H9 (cell line): ENCODE measurements at regions not wholly inside any gene's neighbourhood (a gene's known extent, or its start where the extent isn't known, plus 50 kb on each side); places are given as distances from the start of the nearest gene placed in this dataset.

Source experiments
- DNase-seq: peaks from one replicate; pipeline ENCODE4 v3.0.0-alpha.2; 2017
- H2AFZ ChIP-seq: one replicate; pipeline ENCODE4 v1.6.1; 2013; ENCODE audit warnings: mild to moderate bottlenecking, low read length, control low read depth, moderate library complexity
- H2AK5ac ChIP-seq: 2 replicates; pipeline ENCODE4 v1.6.1; 2013; ENCODE audit warnings: low read length, control low read depth, mixed read lengths; ENCODE audit not compliant: insufficient read length
- H2BK120ac ChIP-seq: one replicate; pipeline ENCODE4 v1.6.1; 2013; ENCODE audit warnings: low read depth, mild to moderate bottlenecking, low read length, control low read depth, inconsistent platforms; ENCODE audit not compliant: poor library complexity, severe bottlenecking
- H2BK12ac ChIP-seq: 2 replicates; pipeline ENCODE4 v1.6.1; 2013; ENCODE audit warnings: low read length, control low read depth, mixed read lengths, low read depth; ENCODE audit not compliant: insufficient read length
- H2BK15ac ChIP-seq: 2 replicates; pipeline ENCODE4 v1.6.1; 2013; ENCODE audit warnings: low read depth, low read length, control low read depth
- H2BK20ac ChIP-seq: one replicate; pipeline ENCODE4 v1.6.1; 2013; ENCODE audit warnings: low read depth, mild to moderate bottlenecking, low read length, control low read depth, inconsistent platforms; ENCODE audit not compliant: poor library complexity, severe bottlenecking
- H2BK5ac ChIP-seq: 2 replicates; pipeline ENCODE4 v1.6.1; 2013; ENCODE audit warnings: low read length, control low read depth, mixed read lengths; ENCODE audit not compliant: insufficient read length
- H3K14ac ChIP-seq: 2 replicates; pipeline ENCODE4 v1.6.1; 2013; ENCODE audit warnings: low read length, control low read depth; ENCODE audit not compliant: insufficient read depth
- H3K18ac ChIP-seq: 2 replicates; pipeline ENCODE4 v1.6.1; 2013; ENCODE audit warnings: low read depth, mild to moderate bottlenecking, mixed read lengths, low read length, control low read depth; ENCODE audit not compliant: insufficient read length
- H3K23ac ChIP-seq: 2 replicates; pipeline ENCODE4 v1.6.1; 2013; ENCODE audit warnings: low read length, control low read depth, mixed read lengths, low read depth; ENCODE audit not compliant: insufficient read length
- H3K23me2 ChIP-seq: 2 replicates; pipeline ENCODE4 v1.6.1; 2013; ENCODE audit warnings: low read depth, mild to moderate bottlenecking, mixed read lengths, low read length, control low read depth; ENCODE audit not compliant: insufficient read length, poor library complexity, severe bottlenecking
- H3K27ac ChIP-seq: 2 replicates; pipeline ENCODE4 v1.5.1; 2013; ENCODE audit warnings: low read length, control low read depth, mixed read lengths, low read depth; ENCODE audit not compliant: insufficient read length
- H3K27me3 ChIP-seq: 2 replicates; pipeline ENCODE4 v1.6.1; 2013; ENCODE audit warnings: low read length, control low read depth, inconsistent platforms; ENCODE audit not compliant: insufficient read depth
- H3K4ac ChIP-seq: 2 replicates; pipeline ENCODE4 v1.6.1; 2013; ENCODE audit warnings: low read depth, mild to moderate bottlenecking, control low read depth, inconsistent platforms, low read length, moderate library complexity
- H3K4me1 ChIP-seq: 2 replicates; pipeline ENCODE4 v1.6.1; 2013; ENCODE audit warnings: low read length, control low read depth, inconsistent platforms; ENCODE audit not compliant: insufficient read depth
- H3K4me2 ChIP-seq: 2 replicates; pipeline ENCODE4 v1.6.1; 2013; ENCODE audit warnings: low read length, control low read depth, mixed read lengths; ENCODE audit not compliant: insufficient read length, insufficient read depth
- H3K56ac ChIP-seq: 2 replicates; pipeline ENCODE4 v1.6.1; 2013; ENCODE audit warnings: low read depth, mild to moderate bottlenecking, mixed read lengths, low read length, control low read depth; ENCODE audit not compliant: insufficient read length
- H3K79me1 ChIP-seq: 2 replicates; pipeline ENCODE4 v1.6.1; 2013; ENCODE audit warnings: low read depth, mild to moderate bottlenecking, moderate library complexity, low read length, control low read depth, inconsistent platforms; ENCODE audit not compliant: insufficient read depth, poor library complexity, severe bottlenecking
- H3K79me2 ChIP-seq: 2 replicates; pipeline ENCODE4 v1.6.1; 2013; ENCODE audit warnings: low read length, control low read depth, inconsistent platforms; ENCODE audit not compliant: insufficient read depth
- H3K9ac ChIP-seq: 2 replicates; pipeline ENCODE4 v1.6.1; 2013; ENCODE audit warnings: low read length, control low read depth, mixed read lengths; ENCODE audit not compliant: insufficient read length; ENCODE audit errors: extremely low read depth
- H3K9me3 ChIP-seq: one replicate; pipeline ENCODE4 v1.6.1; 2013; ENCODE audit warnings: low read depth, low read length, inconsistent platforms; ENCODE audit not compliant: control insufficient read depth
- H3T11ph ChIP-seq: one replicate; pipeline ENCODE4 v1.6.1; 2013; ENCODE audit warnings: mild to moderate bottlenecking, low read length, control low read depth, inconsistent platforms
- H4K20me1 ChIP-seq: one replicate; pipeline ENCODE4 v1.6.1; 2013; ENCODE audit not compliant: control insufficient read depth, insufficient read length, insufficient read depth
- H4K5ac ChIP-seq: 2 replicates; pipeline ENCODE4 v1.6.1; 2013; ENCODE audit warnings: low read depth, mild to moderate bottlenecking, mixed read lengths, low read length, control low read depth; ENCODE audit not compliant: insufficient read length
- H4K8ac ChIP-seq: replicated peaks from 2 replicates; pipeline ENCODE4 v1.6.1; 2013; ENCODE audit warnings: low read length, control low read depth, mixed read lengths, low read depth; ENCODE audit not compliant: insufficient read length
- H4K91ac ChIP-seq: 2 replicates; pipeline ENCODE4 v1.6.1; 2013; ENCODE audit warnings: low read depth, mild to moderate bottlenecking, moderate library complexity, mixed read lengths, low read length, control low read depth; ENCODE audit not compliant: insufficient read length
- H3K27ac Mint-ChIP-seq, 3 experiments: 2 replicates in 2 of 3; 3 replicates in 1 of 3; pipeline ENCODE4 v1.8.0; 2020 to 2021; ENCODE audit warnings: mixed read lengths in 3 of 3, mild to moderate bottlenecking in 1 of 3, moderate library complexity in 1 of 3
- H3K27me3 Mint-ChIP-seq: 2 replicates; pipeline ENCODE4 v1.8.0; 2021; ENCODE audit warnings: low read depth, mild to moderate bottlenecking, moderate library complexity, mixed read lengths
- H3K36me3 Mint-ChIP-seq, 3 experiments: 2 replicates in 2 of 3; 3 replicates in 1 of 3; pipeline ENCODE4 v1.8.0; 2020 to 2021; ENCODE audit warnings: low read depth in 3 of 3, mixed read lengths in 3 of 3; ENCODE audit not compliant: insufficient read depth in 1 of 3
- H3K4me1 Mint-ChIP-seq, 2 experiments: 2 replicates each; pipeline ENCODE4 v1.8.0; 2020; ENCODE audit warnings: mixed read lengths in 2 of 2
- H3K4me3 Mint-ChIP-seq, 2 experiments: 2 replicates in 1 of 2; 3 replicates in 1 of 2; pipeline ENCODE4 v1.8.0; 2020 to 2021; ENCODE audit warnings: mild to moderate bottlenecking in 2 of 2, mixed read lengths in 2 of 2, moderate library complexity in 1 of 2
- H3K9me3 Mint-ChIP-seq, 2 experiments: 2 replicates in 1 of 2; 3 replicates in 1 of 2; pipeline ENCODE4 v1.8.0; 2020; ENCODE audit warnings: mild to moderate bottlenecking in 2 of 2, mixed read lengths in 2 of 2, moderate library complexity in 1 of 2
- CTCF ChIP-seq: fragments of 200-600 bp; sonication (generic); conservative IDR thresholded peaks from 3 replicates; pipeline ENCODE4 v1.8.0; 2021; ENCODE audit warnings: antibody characterized with exemption, mild to moderate bottlenecking
- WGBS: extraction: QIAGEN DNeasy Blood & Tissue Kit; methylation state at CpG from one replicate; pipeline ENCODE4 v1.1.7; 2013; ENCODE audit warnings: missing lambda C conversion rate, low lambda C conversion rate, mixed read lengths; ENCODE audit not compliant: insufficient read length; ENCODE audit errors: extremely low coverage; 5-methylcytosine and 5-hydroxymethylcytosine counted together

DNA sequence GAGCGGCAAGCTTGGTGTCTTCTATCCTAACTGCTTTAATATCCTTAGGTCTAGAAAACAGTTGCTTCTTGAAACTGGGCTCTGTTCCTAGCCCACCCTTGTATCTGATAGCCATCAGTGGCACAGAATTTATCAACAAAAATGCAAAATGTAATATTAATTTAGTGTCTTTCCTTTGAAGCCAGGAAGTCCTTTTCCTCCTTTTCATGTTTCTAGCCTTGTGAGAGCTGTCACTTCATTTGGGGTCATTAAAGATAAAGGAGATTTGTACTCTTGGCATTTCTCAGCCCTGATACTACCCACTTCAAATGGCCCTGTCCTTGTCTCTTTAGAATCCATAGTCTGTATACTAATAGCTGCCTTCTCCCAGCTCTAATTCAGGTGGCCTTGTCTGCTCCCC, 111.0 kb downstream of the GAS1 start:
- no peak overlapping the region for H3T11ph ChIP-seq
- no peak overlapping the region for H3K4me3 Mint-ChIP-seq
- no peaks in the 10 kb centered on the region for H3K9me3 ChIP-seq
- no peak overlapping the region for H3K56ac ChIP-seq
- no peak overlapping the region for H2BK15ac ChIP-seq
- H3K36me3 Mint-ChIP-seq: no peaks in the 10 kb centered on the region
- H2AFZ ChIP-seq: no peak overlapping the region
- no peaks in the 10 kb centered on the region for H3K9me3 Mint-ChIP-seq
- no peak overlapping the region for H4K8ac ChIP-seq
- H3K9ac ChIP-seq: no peak overlapping the region
- H3K27ac Mint-ChIP-seq: no peak overlapping the region; a peak in 1 of 7 replicates
- no peak overlapping the region for H2BK12ac ChIP-seq
- TF ChIP-seq CTCF: no peak
- no peak overlapping the region for H2BK5ac ChIP-seq
- no peak overlapping the region for H3K18ac ChIP-seq
- no peak overlapping the region for H2AK5ac ChIP-seq
- no peaks in the 10 kb centered on the region for H3K79me1 ChIP-seq
- H3K4me2 ChIP-seq: no peak overlapping the region
- no peak overlapping the region for H3K4ac ChIP-seq
- H3K27me3 ChIP-seq: no peaks in the 10 kb centered on the region
- WGBS: no CpG with 5 or more reads among the region's 1 CpG
- H3K23ac ChIP-seq: no peak overlapping the region
- no peak overlapping the region for H4K5ac ChIP-seq
- H3K4me1 ChIP-seq: no peaks in the 10 kb centered on the region
- H3K27ac ChIP-seq: no peak overlapping the region
- H2BK120ac ChIP-seq: no peak overlapping the region
- H4K20me1 ChIP-seq: no peaks in the 10 kb centered on the region
- no peaks in the 10 kb centered on the region for H3K79me2 ChIP-seq
- no peak overlapping the region for H2BK20ac ChIP-seq
- H4K91ac ChIP-seq: no peak overlapping the region
- no peaks in the 10 kb centered on the region for H3K4me1 Mint-ChIP-seq
- no peak for DNase-seq
- H3K23me2 ChIP-seq: no peaks in the 10 kb centered on the region
- no peak overlapping the region for H3K14ac ChIP-seq
- H3K27me3 Mint-ChIP-seq: no peaks in the 10 kb centered on the region; the same call in 1 of the 2 replicates
